B cell (primary cell): ENCODE measurements at regions not wholly inside any gene's neighbourhood (a gene's known extent, or its start where the extent isn't known, plus 50 kb on each side); places are given as distances from the start of the nearest gene placed in this dataset.

Source experiments
- CTCF ChIP-seq: fragments of 200-600 bp; IDR thresholded peaks from one replicate; pipeline ENCODE4 v1.8.0; 2022; ENCODE audit warnings: antibody characterized with exemption, mild to moderate bottlenecking
- EZH2 ChIP-seq: IDR thresholded peaks from 2 replicates; pipeline ENCODE4 v1.6.1; 2012; ENCODE audit warnings: borderline replicate concordance, low read depth, mild to moderate bottlenecking, moderate library complexity, low read length; ENCODE audit not compliant: insufficient read depth, poor library complexity, severe bottlenecking

DNA sequence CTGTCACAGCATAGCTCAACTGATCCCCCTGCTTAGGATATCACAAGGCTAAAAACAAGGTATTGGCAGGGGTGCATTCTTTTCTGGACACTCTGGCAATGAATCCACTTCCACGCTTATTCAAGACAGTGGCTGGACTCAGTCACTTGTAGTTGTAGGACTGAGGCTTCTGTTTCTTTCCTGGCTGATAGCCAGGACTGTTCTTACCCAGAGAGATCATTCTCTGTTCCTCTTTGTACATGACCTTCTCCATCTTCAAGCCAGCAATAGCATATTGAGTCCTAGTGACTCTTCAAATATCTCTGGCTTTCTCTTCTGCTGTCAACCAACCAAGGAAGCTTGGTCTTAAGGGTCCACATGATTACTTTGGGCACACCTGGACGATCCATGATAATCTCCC, 241.3 kb downstream of the RBM43 start:
- no peak for TF ChIP-seq CTCF
- no peak for TF ChIP-seq EZH2
